ENCODE measurements at regions not wholly inside any gene's neighbourhood (a gene's known extent, or its start where the extent isn't known, plus 50 kb on each side); places are given as distances from the start of the nearest gene placed in this dataset.

GRCh38 chr1:163013826-163014600, 55.1 kb upstream of the RGS4 start:
- H3K36me3 ChIP-seq (replicated peaks in 1 of 2): no peaks in the 10 kb centered on the region
- no peak overlapping the region for H3K4me3 ChIP-seq
- 78 to 97% (median 84%) methylated on average over 6 of the region's 6 CpGs for WGBS, 4 donors
- TF ChIP-seq POLR2A (IDR thresholded peaks at IDR 0.05): no peak
- no peak for TF ChIP-seq CTCF (IDR thresholded peaks at IDR 0.05)
- H3K4me1 ChIP-seq (replicated peaks in 1 of 2): no peaks in the 10 kb centered on the region
- no peak for DNase-seq
- peaks cover 0 to 9% (median 0%) of the 10 kb centered on the region in 3 donors for H3K9me3 ChIP-seq (replicated peaks in 1 of 3)
- intact Hi-C loops (cut with DNase I): no loop called here
- no peaks in the 10 kb centered on the region for H3K27me3 ChIP-seq
- no peak overlapping the region for H3K27ac ChIP-seq

- Histone ChIP-seq H3K36me3 (replicated peaks in 1 of 2) (no peaks in the 10 kb centered on the region), H3K27ac (no peak overlapping the region), H3K9me3 (replicated peaks in 1 of 3) (no peaks in the 10 kb centered on the region), H3K4me1 (replicated peaks in 1 of 2) (no peaks in the 10 kb centered on the region), H3K4me3 (no peak overlapping the region), H3K27me3 (no peaks in the 10 kb centered on the region)
- WGBS, 4 donors: 84 to 91% (median 87%) methylated on average over 10 of the region's 10 CpGs
- TF ChIP-seq POLR2A (IDR thresholded peaks at IDR 0.05) (no peak), CTCF (IDR thresholded peaks at IDR 0.05) (no peak)
- intact Hi-C loops (cut with DNase I): no loop called here
- DNase-seq: no peak
Observed at GRCh38 chr1:163006051-163006834, 62.9 kb upstream of the RGS4 start.

GRCh38 chr1:162997499-162998285, 71.5 kb upstream of the RGS4 start:
- TF ChIP-seq CTCF (IDR thresholded peaks at IDR 0.05): no peak
- no peak for TF ChIP-seq POLR2A (IDR thresholded peaks at IDR 0.05)
- intact Hi-C loops (cut with DNase I): no loop called here
- DNase-seq: no peak
- Histone ChIP-seq H3K36me3 (replicated peaks in 1 of 2) (no peaks in the 10 kb centered on the region), H3K4me1 (replicated peaks in 1 of 2) (no peaks in the 10 kb centered on the region), H3K27me3 (no peaks in the 10 kb centered on the region), H3K4me3 (no peak overlapping the region), H3K27ac (no peak overlapping the region), H3K9me3 (replicated peaks in 1 of 3) (no peaks in the 10 kb centered on the region)
- 86 to 94% (median 90%) methylated on average over 2 of the region's 2 CpGs for WGBS, 4 donors

- no peaks in the 10 kb centered on the region for H3K9me3 ChIP-seq (replicated peaks in 1 of 3)
- H3K27ac ChIP-seq: no peak overlapping the region
- H3K36me3 ChIP-seq (replicated peaks in 1 of 2): no peaks in the 10 kb centered on the region
- no peak overlapping the region for H3K4me3 ChIP-seq
- H3K27me3 ChIP-seq: no peaks in the 10 kb centered on the region
- DNase-seq: no peak
- 94 to 100% (median 98%) methylated on average over 1 of the region's 1 CpG for WGBS, 4 donors
- H3K4me1 ChIP-seq (replicated peaks in 1 of 2): no peaks in the 10 kb centered on the region
- TF ChIP-seq CTCF (IDR thresholded peaks at IDR 0.05) (no peak), POLR2A (IDR thresholded peaks at IDR 0.05) (no peak)
- intact Hi-C loops (cut with DNase I): no loop called here
Observed at GRCh38 chr1:162996261-162996660, 72.9 kb upstream of the RGS4 start.
